GM23338 (cell line): ENCODE measurements at regions not wholly inside any gene's neighbourhood (a gene's known extent, or its start where the extent isn't known, plus 50 kb on each side); places are given as distances from the start of the nearest gene placed in this dataset.

Experiments
- ATAC-seq: fragments of 200-7000 bp; cut with Tn5 transposase; 3 replicates; pipeline ENCODE4 v1.9.1; 2020
- DNase-seq: peaks from one replicate; pipeline ENCODE4 v3.0.0-alpha.2; 2015; ENCODE audit warnings: low spot score
- H2AFZ ChIP-seq: fragments of 200-600 bp; sonication (generic); 2 replicates; pipeline ENCODE4 v1.8.0; 2016; ENCODE audit warnings: antibody characterized with exemption, mild to moderate bottlenecking, moderate library complexity
- H3F3A ChIP-seq: fragments of 200-600 bp; sonication (generic); replicated peaks from 2 replicates; pipeline ENCODE4 v1.8.0; 2017; ENCODE audit warnings: antibody characterized with exemption, mixed run types, low read depth
- H3K27ac ChIP-seq: fragments of 200-600 bp; sonication (generic); 2 replicates; pipeline ENCODE4 v1.6.1; 2016; ENCODE audit warnings: low read depth
- H3K27me3 ChIP-seq: fragments of 200-600 bp; sonication (generic); 2 replicates; pipeline ENCODE4 v1.8.0; 2016; ENCODE audit warnings: mild to moderate bottlenecking, mixed run types, moderate library complexity; ENCODE audit not compliant: insufficient read depth
- H3K36me3 ChIP-seq: fragments of 200-600 bp; sonication (generic); 2 replicates; pipeline ENCODE4 v1.8.0; 2016; ENCODE audit warnings: mild to moderate bottlenecking; ENCODE audit not compliant: insufficient read depth
- H3K4me1 ChIP-seq: fragments of 200-600 bp; sonication (generic); 2 replicates; pipeline ENCODE4 v1.8.0; 2016; ENCODE audit warnings: mild to moderate bottlenecking, moderate library complexity; ENCODE audit not compliant: insufficient read depth
- H3K4me2 ChIP-seq: fragments of 200-600 bp; sonication (generic); 2 replicates; pipeline ENCODE4 v1.7.1; 2017; ENCODE audit warnings: mixed run types
- H3K4me3 ChIP-seq: fragments of 200-600 bp; sonication (generic); 2 replicates; pipeline ENCODE4 v1.6.1; 2016; ENCODE audit warnings: mixed run types
- H3K79me2 ChIP-seq: fragments of 200-600 bp; sonication (generic); replicated peaks from 2 replicates; pipeline ENCODE4 v1.8.0; 2017; ENCODE audit warnings: mild to moderate bottlenecking; ENCODE audit not compliant: insufficient read depth
- H3K9me2 ChIP-seq: fragments of 200-600 bp; sonication (generic); 2 replicates; pipeline ENCODE4 v1.8.0; 2017; ENCODE audit not compliant: insufficient read depth
- H4K20me1 ChIP-seq: fragments of 200-600 bp; sonication (generic); replicated peaks from 2 replicates; pipeline ENCODE4 v1.8.0; 2017; ENCODE audit warnings: mild to moderate bottlenecking; ENCODE audit not compliant: insufficient read depth
- H3K27ac Mint-ChIP-seq: 2 replicates; pipeline ENCODE4 v1.8.0; 2020; ENCODE audit warnings: inconsistent platforms, mild to moderate bottlenecking, moderate library complexity, mixed read lengths
- H3K27me3 Mint-ChIP-seq: 3 replicates; pipeline ENCODE4 v1.8.0; 2022; ENCODE audit warnings: low read depth, mild to moderate bottlenecking, moderate library complexity, mixed read lengths, inconsistent platforms; ENCODE audit not compliant: insufficient read depth, poor library complexity
- H3K36me3 Mint-ChIP-seq: 3 replicates; pipeline ENCODE4 v1.8.0; 2021; ENCODE audit warnings: low read depth, mild to moderate bottlenecking, inconsistent platforms, moderate library complexity, mixed read lengths
- H3K4me1 Mint-ChIP-seq: 3 replicates; pipeline ENCODE4 v1.8.0; 2020; ENCODE audit warnings: mild to moderate bottlenecking, inconsistent platforms, mixed read lengths
- H3K4me3 Mint-ChIP-seq: 3 replicates; pipeline ENCODE4 v1.8.0; 2021; ENCODE audit warnings: moderate library complexity, mild to moderate bottlenecking, inconsistent platforms, mixed read lengths
- H3K9me3 Mint-ChIP-seq: 3 replicates; pipeline ENCODE4 v1.8.0; 2020; ENCODE audit warnings: moderate library complexity, mild to moderate bottlenecking, inconsistent platforms, mixed read lengths
- CREB1 ChIP-seq: fragments of 250-450 bp; sonication (Bioruptor Pico); IDR thresholded peaks from 2 replicates; pipeline ENCODE4 v1.5.0; 2020; ENCODE audit warnings: low read depth, mild to moderate bottlenecking, moderate library complexity
- EZH2 ChIP-seq: fragments of 200-600 bp; sonication (generic); IDR thresholded peaks from one replicate; pipeline ENCODE4 v1.8.0; 2017; ENCODE audit warnings: antibody characterized with exemption, mild to moderate bottlenecking, low read depth; ENCODE audit not compliant: unreplicated experiment
- JUNB ChIP-seq: IDR thresholded peaks from one replicate; pipeline ENCODE4 v1.6.1; 2016; ENCODE audit warnings: antibody characterized with exemption; ENCODE audit not compliant: unreplicated experiment
- ZNF331 ChIP-seq: fragments of 250-450 bp; sonication (Bioruptor Pico); IDR thresholded peaks from 2 replicates; pipeline ENCODE4 v1.5.0; 2020; ENCODE audit warnings: low read depth, mild to moderate bottlenecking, moderate library complexity
- TF ChIP-seq, protein P1 (sequence below): IDR thresholded peaks from 2 replicates; pipeline ENCODE4 v1.6.1; 2016; ENCODE audit warnings: antibody characterized with exemption
- TF ChIP-seq, protein P2 (sequence below): fragments of 250-450 bp; sonication (Bioruptor Pico); IDR thresholded peaks from 2 replicates; pipeline ENCODE4 v1.5.0; 2020; ENCODE audit warnings: mild to moderate bottlenecking, moderate library complexity
- TF ChIP-seq, protein P3 (sequence below), 2 experiments: fragments of 200-600 bp in 1 of 2; sonication (generic) in 1 of 2; conservative IDR thresholded peaks; 2 replicates each; pipeline versions ENCODE4 v1.5.1 to v1.6.1; 2016 to 2017; ENCODE audit warnings: antibody characterized with exemption in 2 of 2, low read depth in 2 of 2, mild to moderate bottlenecking in 2 of 2, moderate library complexity in 1 of 2
- TF ChIP-seq, protein P4 (sequence below): IDR thresholded peaks from one replicate; pipeline ENCODE4 v1.6.1; 2018; ENCODE audit warnings: antibody characterized with exemption; ENCODE audit not compliant: unreplicated experiment

DNA sequence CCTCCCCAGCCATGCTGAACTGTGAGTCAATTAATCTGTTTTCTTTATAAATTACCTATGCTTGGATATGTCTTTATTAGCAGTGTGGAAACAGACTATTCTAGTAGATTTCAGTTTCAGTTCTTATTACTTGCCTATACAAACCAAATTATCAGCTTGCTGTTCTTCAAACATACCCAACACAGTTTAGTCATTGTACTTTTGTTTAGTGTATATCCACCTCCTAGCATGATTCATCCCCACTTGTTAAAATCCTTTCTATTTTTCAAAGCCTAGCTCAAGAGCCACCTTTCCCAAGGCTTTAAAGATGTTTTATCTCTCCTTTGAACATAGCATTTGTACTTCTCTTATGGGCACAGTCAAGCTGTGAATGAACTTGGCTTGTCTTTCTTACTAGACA is 195.6 kb upstream of the ZRANB2 start:
- Histone ChIP-seq H3K4me1 (no peaks in the 10 kb centered on the region), H3F3A (no peaks in the 10 kb centered on the region), H3K27me3 (no peaks in the 10 kb centered on the region), H4K20me1 (no peaks in the 10 kb centered on the region), H3K79me2 (no peaks in the 10 kb centered on the region), H3K27ac (no peak overlapping the region), H3K36me3 (no peaks in the 10 kb centered on the region), H3K9me2 (no peaks in the 10 kb centered on the region), H3K4me3 (no peak overlapping the region), H3K4me2 (no peak overlapping the region), H2AFZ (no peak overlapping the region)
- DNase-seq (no peak), ATAC-seq (no peak)
- Mint-ChIP-seq H3K9me3 (no peaks in the 10 kb centered on the region), H3K27me3 (no peaks in the 10 kb centered on the region), H3K4me1 (peaks cover 5% of the 10 kb centered on the region; the same call in 2 of the 3 replicates), H3K4me3 (no peak overlapping the region), H3K36me3 (no peaks in the 10 kb centered on the region), H3K27ac (no peak overlapping the region)
- TF ChIP-seq CREB1 (CRISPR knock-in tag) (no peak), ZNF331 (CRISPR knock-in tag) (no peak)
- TF ChIP-seq, protein P1, sequence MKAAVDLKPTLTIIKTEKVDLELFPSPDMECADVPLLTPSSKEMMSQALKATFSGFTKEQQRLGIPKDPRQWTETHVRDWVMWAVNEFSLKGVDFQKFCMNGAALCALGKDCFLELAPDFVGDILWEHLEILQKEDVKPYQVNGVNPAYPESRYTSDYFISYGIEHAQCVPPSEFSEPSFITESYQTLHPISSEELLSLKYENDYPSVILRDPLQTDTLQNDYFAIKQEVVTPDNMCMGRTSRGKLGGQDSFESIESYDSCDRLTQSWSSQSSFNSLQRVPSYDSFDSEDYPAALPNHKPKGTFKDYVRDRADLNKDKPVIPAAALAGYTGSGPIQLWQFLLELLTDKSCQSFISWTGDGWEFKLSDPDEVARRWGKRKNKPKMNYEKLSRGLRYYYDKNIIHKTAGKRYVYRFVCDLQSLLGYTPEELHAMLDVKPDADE = no peak

DNA sequence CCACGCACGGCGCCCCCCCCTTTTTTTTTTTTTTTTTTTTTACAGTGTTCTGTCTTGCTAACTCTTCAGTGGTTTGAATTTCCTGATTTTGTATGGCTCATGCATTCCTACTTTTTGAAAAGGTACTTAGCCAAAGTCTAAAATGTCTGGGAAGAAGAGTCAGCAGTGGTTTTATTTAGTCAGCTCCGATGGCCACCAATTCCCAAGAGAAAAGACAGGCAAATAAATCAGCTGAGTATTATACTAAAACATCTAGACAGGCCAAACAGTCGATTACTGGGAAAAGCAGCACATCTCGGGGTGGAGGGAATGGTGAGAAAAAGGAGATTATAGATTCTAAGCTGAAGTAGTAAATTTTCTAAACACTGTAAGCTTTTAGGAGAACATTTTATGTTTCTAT is 192.5 kb upstream of the ZRANB2 start:
- Mint-ChIP-seq H3K4me1 (peaks cover 12% of the 10 kb centered on the region; the same call in 2 of the 3 replicates), H3K9me3 (no peaks in the 10 kb centered on the region), H3K27ac (no peak overlapping the region), H3K36me3 (no peaks in the 10 kb centered on the region), H3K4me3 (no peak overlapping the region), H3K27me3 (peaks cover 2% of the 10 kb centered on the region)
- ATAC-seq (no peak), DNase-seq (no peak)
- no peak overlapping the region for H2AFZ ChIP-seq
- no peak overlapping the region for H3K4me2 ChIP-seq
- H3K9me2 ChIP-seq = no peaks in the 10 kb centered on the region
- H3K27ac ChIP-seq = no peak overlapping the region
- no peak overlapping the region for H3K4me3 ChIP-seq
- no peaks in the 10 kb centered on the region for H3K4me1 ChIP-seq
- no peaks in the 10 kb centered on the region for H3K27me3 ChIP-seq
- no peaks in the 10 kb centered on the region for H3F3A ChIP-seq
- H3K79me2 ChIP-seq = no peaks in the 10 kb centered on the region
- H3K36me3 ChIP-seq = no peaks in the 10 kb centered on the region
- H4K20me1 ChIP-seq = no peaks in the 10 kb centered on the region
- TF ChIP-seq, protein P2, sequence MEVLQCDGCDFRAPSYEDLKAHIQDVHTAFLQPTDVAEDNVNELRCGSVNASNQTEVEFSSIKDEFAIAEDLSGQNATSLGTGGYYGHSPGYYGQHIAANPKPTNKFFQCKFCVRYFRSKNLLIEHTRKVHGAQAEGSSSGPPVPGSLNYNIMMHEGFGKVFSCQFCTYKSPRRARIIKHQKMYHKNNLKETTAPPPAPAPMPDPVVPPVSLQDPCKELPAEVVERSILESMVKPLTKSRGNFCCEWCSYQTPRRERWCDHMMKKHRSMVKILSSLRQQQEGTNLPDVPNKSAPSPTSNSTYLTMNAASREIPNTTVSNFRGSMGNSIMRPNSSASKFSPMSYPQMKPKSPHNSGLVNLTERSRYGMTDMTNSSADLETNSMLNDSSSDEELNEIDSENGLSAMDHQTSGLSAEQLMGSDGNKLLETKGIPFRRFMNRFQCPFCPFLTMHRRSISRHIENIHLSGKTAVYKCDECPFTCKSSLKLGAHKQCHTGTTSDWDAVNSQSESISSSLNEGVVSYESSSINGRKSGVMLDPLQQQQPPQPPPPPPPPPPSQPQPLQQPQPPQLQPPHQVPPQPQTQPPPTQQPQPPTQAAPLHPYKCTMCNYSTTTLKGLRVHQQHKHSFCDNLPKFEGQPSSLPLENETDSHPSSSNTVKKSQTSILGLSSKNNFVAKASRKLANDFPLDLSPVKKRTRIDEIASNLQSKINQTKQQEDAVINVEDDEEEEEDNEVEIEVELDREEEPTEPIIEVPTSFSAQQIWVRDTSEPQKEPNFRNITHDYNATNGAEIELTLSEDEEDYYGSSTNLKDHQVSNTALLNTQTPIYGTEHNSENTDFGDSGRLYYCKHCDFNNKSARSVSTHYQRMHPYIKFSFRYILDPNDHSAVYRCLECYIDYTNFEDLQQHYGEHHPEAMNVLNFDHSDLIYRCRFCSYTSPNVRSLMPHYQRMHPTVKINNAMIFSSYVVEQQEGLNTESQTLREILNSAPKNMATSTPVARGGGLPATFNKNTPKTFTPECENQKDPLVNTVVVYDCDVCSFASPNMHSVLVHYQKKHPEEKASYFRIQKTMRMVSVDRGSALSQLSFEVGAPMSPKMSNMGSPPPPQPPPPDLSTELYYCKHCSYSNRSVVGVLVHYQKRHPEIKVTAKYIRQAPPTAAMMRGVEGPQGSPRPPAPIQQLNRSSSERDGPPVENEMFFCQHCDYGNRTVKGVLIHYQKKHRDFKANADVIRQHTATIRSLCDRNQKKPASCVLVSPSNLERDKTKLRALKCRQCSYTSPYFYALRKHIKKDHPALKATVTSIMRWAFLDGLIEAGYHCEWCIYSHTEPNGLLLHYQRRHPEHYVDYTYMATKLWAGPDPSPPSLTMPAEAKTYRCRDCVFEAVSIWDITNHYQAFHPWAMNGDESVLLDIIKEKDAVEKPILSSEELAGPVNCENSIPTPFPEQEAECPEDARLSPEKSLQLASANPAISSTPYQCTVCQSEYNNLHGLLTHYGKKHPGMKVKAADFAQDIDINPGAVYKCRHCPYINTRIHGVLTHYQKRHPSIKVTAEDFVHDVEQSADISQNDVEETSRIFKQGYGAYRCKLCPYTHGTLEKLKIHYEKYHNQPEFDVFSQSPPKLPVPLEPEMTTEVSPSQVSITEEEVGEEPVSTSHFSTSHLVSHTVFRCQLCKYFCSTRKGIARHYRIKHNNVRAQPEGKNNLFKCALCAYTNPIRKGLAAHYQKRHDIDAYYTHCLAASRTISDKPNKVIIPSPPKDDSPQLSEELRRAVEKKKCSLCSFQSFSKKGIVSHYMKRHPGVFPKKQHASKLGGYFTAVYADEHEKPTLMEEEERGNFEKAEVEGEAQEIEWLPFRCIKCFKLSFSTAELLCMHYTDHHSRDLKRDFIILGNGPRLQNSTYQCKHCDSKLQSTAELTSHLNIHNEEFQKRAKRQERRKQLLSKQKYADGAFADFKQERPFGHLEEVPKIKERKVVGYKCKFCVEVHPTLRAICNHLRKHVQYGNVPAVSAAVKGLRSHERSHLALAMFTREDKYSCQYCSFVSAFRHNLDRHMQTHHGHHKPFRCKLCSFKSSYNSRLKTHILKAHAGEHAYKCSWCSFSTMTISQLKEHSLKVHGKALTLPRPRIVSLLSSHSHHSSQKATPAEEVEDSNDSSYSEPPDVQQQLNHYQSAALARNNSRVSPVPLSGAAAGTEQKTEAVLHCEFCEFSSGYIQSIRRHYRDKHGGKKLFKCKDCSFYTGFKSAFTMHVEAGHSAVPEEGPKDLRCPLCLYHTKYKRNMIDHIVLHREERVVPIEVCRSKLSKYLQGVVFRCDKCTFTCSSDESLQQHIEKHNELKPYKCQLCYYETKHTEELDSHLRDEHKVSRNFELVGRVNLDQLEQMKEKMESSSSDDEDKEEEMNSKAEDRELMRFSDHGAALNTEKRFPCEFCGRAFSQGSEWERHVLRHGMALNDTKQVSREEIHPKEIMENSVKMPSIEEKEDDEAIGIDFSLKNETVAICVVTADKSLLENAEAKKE (CRISPR knock-in tag) = no peak
- TF ChIP-seq EZH2 (no peak), JUNB (no peak)
- TF ChIP-seq, protein P1 = no peak
- TF ChIP-seq, protein P3, sequence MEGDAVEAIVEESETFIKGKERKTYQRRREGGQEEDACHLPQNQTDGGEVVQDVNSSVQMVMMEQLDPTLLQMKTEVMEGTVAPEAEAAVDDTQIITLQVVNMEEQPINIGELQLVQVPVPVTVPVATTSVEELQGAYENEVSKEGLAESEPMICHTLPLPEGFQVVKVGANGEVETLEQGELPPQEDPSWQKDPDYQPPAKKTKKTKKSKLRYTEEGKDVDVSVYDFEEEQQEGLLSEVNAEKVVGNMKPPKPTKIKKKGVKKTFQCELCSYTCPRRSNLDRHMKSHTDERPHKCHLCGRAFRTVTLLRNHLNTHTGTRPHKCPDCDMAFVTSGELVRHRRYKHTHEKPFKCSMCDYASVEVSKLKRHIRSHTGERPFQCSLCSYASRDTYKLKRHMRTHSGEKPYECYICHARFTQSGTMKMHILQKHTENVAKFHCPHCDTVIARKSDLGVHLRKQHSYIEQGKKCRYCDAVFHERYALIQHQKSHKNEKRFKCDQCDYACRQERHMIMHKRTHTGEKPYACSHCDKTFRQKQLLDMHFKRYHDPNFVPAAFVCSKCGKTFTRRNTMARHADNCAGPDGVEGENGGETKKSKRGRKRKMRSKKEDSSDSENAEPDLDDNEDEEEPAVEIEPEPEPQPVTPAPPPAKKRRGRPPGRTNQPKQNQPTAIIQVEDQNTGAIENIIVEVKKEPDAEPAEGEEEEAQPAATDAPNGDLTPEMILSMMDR (conservative IDR thresholded peaks at IDR 0.05; ENCODE audit: low read depth in 2 of 2) = no peak
- TF ChIP-seq, protein P4, sequence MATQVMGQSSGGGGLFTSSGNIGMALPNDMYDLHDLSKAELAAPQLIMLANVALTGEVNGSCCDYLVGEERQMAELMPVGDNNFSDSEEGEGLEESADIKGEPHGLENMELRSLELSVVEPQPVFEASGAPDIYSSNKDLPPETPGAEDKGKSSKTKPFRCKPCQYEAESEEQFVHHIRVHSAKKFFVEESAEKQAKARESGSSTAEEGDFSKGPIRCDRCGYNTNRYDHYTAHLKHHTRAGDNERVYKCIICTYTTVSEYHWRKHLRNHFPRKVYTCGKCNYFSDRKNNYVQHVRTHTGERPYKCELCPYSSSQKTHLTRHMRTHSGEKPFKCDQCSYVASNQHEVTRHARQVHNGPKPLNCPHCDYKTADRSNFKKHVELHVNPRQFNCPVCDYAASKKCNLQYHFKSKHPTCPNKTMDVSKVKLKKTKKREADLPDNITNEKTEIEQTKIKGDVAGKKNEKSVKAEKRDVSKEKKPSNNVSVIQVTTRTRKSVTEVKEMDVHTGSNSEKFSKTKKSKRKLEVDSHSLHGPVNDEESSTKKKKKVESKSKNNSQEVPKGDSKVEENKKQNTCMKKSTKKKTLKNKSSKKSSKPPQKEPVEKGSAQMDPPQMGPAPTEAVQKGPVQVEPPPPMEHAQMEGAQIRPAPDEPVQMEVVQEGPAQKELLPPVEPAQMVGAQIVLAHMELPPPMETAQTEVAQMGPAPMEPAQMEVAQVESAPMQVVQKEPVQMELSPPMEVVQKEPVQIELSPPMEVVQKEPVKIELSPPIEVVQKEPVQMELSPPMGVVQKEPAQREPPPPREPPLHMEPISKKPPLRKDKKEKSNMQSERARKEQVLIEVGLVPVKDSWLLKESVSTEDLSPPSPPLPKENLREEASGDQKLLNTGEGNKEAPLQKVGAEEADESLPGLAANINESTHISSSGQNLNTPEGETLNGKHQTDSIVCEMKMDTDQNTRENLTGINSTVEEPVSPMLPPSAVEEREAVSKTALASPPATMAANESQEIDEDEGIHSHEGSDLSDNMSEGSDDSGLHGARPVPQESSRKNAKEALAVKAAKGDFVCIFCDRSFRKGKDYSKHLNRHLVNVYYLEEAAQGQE = no peak
